ENCODE measurements at regions not wholly inside any gene's neighbourhood (a gene's known extent, or its start where the extent isn't known, plus 50 kb on each side); places are given as distances from the start of the nearest gene placed in this dataset.

DNA sequence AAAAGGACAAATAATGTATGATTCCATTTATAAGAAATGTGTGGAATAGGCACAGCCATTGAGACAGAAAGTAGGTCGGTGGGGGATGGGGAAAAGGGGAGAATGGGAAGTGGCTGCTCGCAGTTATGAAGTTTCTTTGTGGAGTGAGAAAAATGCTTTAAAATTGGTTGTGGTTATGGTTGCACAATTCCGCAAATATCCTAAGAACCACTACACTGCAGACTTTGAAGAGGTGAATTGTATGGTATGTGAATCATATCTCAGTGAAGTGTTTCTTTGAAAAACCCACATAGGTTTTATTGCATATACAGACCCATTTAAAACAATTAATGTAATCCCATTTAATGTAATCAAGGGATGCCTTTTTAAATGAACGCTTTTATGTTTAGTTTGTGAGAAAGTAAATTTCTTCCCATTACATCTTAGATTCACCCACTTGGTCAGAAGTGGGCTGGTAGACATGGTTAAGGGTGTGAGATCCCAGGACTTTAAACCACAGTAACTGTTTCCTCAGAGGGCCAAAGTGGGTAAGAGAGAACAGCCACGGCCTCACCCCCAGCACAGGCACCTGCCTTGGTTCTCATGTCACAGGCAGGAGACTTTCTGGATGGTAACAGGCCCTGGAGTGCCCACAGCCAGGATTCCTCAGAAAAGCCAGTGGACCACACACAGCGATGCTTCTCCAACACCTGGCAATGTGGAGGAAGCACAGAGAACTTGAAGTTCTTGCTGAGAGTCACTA lies 119.3 kb upstream of the GJB6 start:
- DNase-seq: peak; percentile 96

DNA sequence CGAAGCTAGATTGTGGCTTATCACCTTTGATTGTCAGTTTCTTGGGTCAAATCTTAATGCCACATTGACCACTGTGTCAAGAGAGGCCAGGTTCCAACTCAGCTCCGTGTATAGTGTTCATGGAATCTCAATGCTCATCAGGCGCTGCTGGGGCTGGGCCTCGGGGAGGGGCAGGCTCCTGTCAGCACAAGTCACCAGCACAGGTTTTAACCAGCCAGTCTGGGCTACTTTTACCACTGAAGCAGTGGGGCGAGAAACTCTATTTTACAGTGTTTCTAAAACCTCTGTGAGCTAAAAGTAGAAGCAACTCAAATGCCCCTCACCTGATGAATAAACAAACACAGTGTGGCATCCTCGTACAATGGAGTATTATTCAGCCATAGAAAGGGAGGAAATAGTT lies 118.7 kb upstream of the GJB6 start:
- DNase-seq: no peak

DNA sequence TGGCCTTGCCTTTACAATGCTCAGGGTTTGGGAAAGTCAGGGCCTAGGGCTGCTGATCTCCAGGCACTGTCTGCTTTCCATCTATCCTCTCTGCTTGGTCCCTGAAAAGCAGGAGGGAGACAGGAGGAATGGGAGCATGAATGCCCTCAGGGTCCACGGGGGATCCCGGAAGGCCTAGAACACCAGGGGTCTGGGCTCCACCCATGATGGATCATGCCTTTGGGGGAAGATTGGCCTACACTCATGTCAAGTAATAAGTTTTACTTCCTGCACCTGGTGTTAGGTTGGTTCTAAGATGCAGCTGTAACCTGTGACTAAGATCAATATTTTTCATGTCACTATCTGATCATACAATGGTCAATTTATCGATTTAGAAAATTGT lies 118.3 kb upstream of the GJB6 start:
- no peak for DNase-seq

DNA sequence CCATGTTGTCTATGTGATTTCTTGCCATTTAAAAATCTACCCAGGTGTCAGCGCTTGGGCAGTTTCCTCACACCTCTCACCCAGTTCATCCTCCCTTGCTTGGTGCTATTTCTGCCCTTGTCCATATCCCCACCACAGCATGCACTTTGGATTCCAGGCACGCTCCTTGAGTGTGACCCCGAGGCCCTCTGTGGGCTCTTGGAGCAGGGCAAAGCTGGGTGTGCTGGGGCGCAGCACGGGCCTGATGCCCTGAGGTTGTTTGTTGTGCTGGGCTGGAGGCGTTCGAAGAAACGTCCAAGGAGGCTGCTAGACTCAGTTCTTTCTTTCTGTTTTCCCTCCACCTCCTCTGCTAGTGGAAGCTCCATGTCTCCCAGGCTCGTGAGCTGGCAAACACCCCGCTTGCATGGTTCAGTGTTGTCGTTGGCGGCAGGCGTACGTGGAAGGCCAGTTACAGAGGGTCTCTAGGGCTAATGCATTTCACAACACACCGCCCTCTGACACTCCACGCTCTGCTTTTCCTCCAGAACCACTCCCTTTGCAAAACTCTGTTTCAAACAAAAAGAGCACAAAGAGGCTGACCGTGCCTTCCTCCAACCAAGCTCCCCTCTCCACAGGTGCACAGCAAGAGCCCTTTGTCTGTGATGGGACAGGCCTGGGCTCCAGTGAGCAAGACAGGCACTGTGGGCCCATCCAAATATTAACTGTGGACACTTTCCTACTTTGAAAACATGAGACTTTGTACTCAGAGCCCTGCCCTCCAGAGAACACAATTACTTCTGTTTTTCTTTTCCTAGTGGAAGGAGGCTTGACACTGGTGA lies 117.7 kb upstream of the GJB6 start:
- DNase-seq: no peak

DNA sequence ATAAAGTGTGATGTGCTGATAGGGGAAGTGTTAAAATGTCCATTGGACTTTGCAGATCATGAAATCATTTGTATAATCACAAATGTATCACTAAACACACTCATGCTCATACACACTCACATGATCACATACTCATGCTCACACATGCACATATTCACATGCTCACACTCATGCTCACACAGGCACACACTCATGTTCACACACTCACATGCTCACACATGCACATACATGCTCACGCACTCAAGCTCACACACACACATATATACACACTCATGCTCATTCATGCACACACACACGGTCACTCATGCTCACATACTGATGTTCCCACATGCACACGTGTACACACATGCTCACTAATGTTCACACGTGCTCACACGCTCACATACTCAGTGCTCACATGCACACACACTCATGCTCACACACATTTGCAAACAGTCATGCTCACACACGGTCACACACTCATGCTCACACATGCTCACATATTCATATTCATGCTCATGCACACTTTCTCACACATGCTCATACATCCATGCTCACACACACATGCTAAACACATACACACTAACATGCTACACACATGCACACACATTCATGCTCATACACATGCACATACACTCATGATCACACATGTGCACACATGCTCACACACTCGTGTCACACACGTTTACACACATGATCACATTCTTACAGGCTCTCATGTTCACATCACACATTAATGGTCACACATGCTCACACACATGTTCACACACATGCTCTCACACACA lies 116.7 kb upstream of the GJB6 start:
- DNase-seq: no peak

DNA sequence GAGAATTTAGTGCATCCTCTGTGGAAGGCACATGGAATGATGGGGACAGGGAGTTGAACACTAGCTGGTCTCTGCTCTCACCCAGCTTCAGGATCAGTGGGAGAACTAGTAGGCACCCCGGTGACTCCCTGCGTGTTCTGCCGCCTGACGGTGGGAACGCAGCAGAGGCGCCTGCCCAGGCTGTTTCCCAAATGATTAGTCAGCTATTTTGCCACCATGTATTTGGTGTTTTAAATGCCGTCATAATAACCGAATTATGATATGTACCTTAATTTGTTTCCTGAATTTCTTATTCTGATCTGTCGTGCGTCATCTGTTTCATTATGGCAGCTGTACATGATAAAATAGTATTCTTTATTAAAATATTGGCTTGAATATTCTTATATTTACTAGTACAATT lies 115.9 kb upstream of the GJB6 start:
- DNase-seq: no peak

DNA sequence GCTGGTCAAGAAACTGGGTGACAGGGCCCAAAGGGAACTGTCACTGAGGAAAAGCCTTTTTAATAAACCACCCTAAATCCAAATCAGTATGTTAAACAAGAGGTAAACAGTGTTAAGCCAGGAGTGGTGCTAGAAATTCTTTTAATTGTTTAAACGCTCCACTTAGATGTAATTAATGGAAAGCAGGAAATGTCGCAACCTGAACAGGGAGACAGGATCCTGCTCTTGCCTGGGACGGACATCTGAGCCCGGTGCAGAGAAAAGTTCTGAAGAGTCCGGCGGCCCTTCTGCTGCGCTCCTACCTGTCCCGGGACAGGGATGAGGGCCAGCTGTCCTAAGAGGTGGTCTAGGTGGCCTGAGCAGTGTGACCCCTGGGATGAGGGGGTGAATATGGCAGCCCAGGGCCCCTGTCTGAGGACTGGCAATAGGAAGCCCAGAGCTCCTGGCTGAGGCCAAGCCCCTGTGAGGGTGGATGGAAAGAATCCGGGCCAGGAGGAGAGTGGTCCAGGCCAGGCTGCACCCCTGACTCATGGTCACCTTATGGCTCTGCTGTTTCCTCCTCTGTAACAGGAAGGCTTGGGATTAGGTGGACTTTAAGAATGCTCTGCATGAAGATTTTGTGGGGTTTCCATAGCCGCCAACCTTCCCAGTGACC lies 112.8 kb upstream of the GJB6 start:
- no peak for DNase-seq

DNA sequence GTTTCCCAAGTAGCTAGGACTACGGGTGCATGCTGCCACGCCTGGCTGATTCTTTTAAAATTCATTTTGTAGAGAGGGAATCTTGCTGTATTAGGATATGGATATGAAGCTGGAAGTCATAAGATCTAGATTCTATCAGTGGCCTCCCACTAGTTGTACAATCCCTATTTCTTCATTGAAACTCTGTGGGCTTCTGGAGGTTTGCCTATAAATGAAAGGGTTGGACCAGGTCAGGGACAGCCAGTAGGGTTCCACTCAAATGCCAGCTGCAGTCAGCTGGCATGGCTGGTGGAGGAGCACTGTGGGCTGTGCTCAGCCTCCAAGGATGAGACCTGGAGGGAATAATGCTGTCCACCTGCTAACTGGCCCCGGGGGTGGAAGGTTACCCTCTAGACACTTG lies 110.2 kb upstream of the GJB6 start:
- DNase-seq: no peak

DNA sequence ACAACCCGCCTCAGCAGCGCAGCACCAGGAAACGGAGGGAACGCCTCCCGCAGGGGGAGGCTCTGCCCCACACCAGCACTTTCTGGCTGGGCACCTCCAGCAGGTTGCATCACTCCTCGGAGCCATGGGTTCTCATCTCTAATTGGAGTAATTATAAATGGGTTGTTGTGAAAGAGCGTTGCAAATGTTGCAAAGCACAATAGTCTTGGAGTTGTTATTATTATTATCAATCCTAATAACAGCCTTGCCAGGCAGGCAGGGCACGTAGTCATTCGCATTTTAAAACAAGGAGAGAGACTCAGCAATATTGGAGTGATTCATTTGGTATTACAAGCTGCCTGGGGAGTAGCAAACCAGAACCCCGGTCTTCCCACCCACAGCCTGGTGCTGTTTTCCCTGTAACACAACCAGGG lies 108.6 kb upstream of the GJB6 start:
- no peak for DNase-seq

DNA sequence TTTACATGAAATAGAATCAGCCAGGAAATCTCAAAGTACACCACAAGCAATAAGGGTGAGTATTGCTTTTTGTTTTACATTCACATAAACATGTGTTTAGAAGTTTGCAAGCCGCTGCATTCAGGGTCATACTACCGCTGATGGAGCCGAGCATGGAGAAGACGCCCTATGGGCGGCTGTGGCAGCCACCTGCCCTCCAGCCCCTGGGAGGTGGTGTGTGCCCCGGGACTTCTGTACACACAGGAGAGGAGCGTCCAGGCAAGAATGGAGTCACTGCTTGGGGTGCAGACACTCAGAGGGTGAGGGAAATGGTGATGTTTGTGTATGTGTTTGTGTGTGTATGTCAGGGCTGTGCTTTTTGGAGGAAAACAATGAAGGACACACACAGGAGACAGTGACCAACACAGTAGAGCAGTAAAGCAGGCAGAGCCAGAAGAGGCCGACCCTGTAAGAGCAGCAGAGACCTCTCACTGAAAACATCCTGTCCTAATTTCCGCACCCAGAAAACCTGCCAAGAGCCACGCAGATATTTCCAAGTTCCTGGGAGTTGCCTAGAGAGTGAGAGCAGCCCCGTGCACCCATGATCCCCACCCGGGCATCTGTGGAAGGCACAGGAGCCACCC lies 108.1 kb upstream of the GJB6 start:
- no peak for DNase-seq

DNA sequence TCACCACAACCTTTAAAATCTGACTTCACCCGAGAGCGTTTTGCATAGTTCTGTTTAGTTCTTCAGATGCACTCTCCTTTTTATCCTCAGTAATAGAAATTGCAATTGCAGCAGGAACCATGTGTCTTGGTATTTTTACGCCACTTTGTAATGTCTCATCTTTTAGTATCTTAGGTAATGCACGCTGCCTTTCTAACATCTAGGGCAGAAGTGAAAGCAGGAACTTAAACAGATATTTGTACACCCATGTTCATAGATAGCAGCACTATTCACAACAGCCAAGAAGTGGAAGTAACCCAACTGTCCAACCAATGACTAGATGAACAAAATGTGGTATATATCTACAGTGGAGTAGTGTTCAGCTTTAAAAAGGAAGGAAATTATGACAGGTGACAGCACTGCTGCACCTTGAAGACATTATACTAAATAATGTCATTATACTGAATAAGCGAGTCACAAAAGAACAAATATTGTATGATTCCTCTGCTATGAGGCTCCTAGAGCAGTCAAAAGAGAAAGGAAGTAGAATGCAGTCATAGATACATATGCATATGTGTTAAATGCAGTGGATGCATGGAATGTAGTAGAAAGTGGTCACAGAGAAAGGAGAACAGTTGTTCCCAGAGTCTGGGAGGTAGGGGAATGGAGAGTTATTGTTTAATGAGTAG lies 105.9 kb upstream of the GJB6 start:
- DNase-seq: no peak

DNA sequence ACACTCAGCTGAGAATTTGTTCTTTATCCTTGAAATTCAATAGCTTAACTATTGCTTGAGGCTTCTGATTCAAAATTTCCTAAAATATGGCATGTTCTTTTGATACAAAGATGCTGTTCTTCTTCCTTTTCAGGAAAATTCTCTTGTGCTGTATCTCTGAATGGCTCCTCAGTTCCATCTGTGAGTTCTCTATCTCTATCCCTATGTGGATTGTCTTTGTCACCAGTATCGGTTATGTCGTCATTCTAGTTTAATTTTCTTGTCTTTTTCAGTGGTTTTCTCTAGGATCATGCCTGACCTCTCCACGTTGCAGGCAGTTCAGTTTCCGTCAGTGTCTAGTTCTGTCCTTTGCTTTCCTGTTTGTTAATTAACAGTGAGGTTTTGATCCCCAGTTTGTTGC lies 104.6 kb upstream of the GJB6 start:
- DNase-seq: no peak

DNA sequence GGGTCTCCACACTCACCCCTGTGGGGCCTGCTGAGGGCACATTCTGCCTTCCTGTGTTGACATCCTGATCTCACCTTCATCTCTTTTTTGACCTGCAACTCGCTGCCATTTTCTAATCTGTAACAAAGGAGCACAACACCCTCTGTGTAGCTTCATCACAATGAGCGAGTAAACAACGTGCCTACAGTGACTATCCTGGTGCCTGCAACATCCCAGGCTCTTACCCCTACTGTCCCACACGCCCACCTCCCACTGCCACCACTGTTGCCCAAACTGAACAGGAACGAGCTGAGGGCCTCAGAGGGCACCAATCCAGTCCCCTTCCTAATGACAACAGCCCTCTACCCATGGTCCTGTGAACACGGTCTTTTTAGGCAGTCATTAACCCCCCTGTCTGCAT lies 102.2 kb upstream of the GJB6 start:
- no peak for DNase-seq

DNA sequence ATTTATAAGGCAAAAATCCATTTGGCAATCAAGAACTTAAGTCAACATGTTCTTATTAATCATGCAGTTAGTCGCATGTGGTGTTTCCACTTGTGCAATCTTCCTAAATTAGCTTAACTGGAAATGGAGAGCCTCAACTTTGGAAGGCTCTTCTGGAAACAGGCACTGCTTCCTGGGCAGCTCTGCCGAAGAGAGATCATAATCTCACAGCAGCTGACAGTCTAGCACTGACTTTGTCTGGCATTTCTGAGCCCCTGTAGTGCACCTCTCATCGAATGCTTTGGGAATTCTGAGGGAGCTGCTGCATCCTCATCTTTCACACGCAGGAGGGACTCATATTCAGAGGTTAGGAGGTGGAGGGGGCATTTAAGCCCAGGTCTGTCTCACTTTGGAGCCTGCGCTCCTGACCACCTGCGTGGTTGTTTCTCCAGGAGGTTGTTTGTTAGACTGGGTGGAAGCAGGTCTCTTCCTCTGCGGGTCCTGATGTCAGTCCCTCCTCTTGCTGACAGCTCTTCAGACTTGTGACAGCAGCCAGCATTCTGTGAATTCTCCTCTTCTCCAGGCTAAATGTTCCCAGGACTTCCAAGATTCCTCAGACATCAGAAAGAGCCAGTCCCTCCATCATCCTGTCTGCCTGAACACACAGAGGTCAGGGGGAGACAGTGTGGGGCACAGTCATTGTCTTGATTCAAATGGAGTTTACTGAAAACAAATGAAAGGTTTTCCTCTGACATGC lies 100.4 kb upstream of the GJB6 start:
- DNase-seq: peak; percentile 50

DNA sequence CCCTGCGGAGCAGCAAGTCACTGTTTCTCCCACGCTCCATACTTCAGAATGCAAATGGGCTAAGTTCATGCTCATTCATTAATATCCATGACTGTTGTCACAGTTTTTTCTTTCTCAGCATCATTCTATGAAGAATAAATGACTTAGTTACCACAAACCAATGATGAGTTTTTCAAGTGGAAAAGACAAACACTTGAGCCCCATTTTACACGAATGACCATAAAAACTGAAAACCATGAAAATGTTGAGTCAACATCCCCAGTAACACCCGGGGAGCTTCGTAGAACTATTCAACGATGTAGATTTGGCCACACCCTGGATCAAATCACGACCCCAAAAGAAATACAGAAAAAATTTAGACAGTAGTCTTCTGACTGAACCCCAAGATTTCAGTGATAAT lies 99.8 kb upstream of the GJB6 start:
- no peak for DNase-seq

DNA sequence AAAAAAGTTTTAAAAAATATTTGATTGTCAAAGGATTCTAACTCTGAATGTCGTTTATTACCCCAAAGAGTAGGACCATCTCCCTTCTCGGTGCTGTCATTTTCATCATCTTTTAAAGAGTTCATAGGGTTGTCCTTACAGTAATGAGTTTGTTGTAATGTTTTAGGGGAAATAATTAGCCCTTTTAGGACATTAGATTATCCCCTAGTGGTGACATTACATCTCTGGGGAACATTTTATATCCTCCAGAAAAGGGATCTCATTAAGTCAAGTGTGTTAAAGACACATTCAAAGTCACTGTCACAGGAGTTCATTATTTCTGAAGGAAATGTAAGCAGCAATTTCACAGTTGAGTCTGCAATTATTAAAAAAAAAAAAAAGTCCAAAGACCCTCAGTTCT lies 99.3 kb upstream of the GJB6 start:
- DNase-seq: no peak

DNA sequence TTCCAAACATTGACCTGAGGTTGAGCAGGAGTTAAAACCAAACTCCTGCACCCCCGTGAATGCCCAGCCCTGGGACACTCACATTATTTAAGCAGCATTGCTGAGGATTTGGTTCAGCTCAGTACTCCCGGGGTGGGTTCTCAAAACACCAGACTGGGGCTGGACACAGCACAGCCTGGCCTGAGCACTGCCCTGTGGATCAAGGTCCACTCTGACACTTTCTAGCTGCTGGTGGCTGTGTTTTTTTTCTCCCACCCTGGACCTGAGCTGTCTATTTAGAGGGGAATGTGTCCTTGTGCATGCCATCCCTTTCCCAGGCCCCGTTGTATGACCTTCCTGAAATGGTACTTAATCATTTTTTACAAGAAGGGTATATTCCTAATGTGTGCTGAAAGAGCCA lies 94.7 kb upstream of the GJB6 start:
- no peak for DNase-seq

DNA sequence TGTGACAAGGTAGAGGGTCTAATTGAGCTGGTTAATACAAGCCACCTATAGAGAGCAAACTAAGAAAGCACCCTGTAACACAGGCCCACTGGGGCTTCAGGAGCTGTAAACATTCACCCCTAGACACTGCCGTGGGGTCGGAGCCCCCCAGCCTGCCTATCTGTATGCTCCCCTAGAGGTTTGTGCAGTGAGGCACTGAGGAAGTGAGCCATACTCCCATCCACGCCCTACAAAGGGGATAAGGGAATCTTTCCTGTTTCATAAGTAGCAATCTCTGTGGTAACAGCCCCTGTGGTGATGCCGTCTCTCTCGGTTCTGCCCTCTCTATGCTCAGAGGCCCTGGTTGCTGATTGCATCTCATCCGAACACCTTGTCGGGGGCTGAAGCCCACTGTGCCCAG lies 94.2 kb upstream of the GJB6 start:
- no peak for DNase-seq

DNA sequence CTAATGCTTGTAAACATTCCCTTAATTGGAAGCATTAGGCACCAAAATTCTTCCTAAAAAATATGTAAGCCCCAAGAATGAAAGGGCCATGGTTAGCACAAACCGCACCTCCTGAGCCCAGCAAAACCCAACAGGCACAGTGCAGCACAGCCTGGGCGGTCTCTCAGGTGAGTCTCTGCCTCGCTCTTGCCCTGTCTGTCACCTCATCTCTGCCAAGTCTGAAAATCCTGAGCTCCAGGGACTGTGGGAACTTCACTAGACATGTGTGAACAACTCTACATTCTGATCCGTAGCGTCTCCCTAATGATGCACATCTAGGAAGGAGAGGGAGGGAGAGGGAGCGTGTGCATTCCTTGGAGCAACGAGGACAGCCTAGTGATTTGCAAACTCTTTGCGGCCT lies 88.8 kb upstream of the GJB6 start:
- DNase-seq: no peak

DNA sequence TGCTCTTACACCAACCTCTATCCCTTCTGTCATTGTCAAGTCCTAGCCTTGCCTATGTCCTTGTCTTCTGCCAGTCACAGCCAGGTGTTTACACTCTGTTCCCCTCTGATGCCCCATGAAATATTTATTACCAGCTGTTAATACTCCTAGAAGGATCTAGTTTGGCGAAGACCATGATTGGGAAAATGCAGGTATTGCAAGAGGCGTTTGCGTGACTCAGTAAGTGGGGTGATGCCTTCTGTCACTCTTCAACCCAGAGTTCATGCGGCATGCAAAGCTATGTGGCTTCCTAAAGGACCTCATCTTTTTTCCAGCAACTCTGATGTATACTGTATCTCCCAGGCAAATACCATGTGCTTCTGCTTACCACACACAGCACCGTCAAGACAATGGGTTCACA lies 81.8 kb upstream of the GJB6 start:
- no peak for DNase-seq

DNA sequence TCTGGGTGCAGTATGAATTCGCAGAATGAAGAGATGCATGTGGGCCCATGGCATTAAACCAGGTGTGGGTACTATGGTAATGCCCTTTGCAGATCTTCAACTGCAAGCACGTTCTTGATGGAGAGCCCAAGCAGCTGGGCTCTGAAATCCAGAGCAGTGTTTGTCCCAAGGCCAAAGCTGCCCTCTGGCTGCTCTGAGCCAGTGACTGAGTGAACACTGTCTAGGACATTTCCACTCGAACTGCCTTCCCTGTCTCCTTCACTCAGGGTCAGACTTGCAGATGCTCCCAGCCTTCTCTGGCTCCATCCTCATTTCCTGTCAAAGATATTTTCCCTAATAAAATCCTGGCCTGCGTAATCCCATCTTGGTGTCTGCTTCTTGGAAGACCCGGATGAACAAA lies 80.2 kb upstream of the GJB6 start:
- DNase-seq: no peak

Measured in fibroblast of skin of abdomen (primary cell).